ENCODE measurements at regions not wholly inside any gene's neighbourhood (a gene's known extent, or its start where the extent isn't known, plus 50 kb on each side); places are given as distances from the start of the nearest gene placed in this dataset.

GRCh38 chr13:84243340-84243739 is 361.1 kb upstream of the SLITRK1 start:
- DNase-seq, result no peak

- no peak for DNase-seq
Observed at GRCh38 chr13:84239032-84239431, 356.8 kb upstream of the SLITRK1 start.

- no peak for DNase-seq
Observed at GRCh38 chr13:84238381-84238780, 356.1 kb upstream of the SLITRK1 start.

- DNase-seq, result no peak
Observed at GRCh38 chr13:84237143-84237542, 354.9 kb upstream of the SLITRK1 start.

- DNase-seq, result no peak
Observed at GRCh38 chr13:84234416-84234815, 352.1 kb upstream of the SLITRK1 start.

- no peak for DNase-seq
Observed at GRCh38 chr13:84230568-84230967, 348.3 kb upstream of the SLITRK1 start.

- DNase-seq, result no peak
Observed at GRCh38 chr13:84211048-84211447, 328.8 kb upstream of the SLITRK1 start.

GRCh38 chr13:84208246-84208910 is 326.1 kb upstream of the SLITRK1 start:
- DNase-seq, result no peak

GRCh38 chr13:84207509-84207908 is 325.2 kb upstream of the SLITRK1 start:
- DNase-seq, result no peak

- DNase-seq, result no peak
Observed at GRCh38 chr13:84200971-84201370, 318.7 kb upstream of the SLITRK1 start.

GRCh38 chr13:84192125-84192524 is 309.9 kb upstream of the SLITRK1 start:
- no peak for DNase-seq

GRCh38 chr13:84191139-84191538 is 308.9 kb upstream of the SLITRK1 start:
- no peak for DNase-seq

GRCh38 chr13:84187626-84188025 is 305.4 kb upstream of the SLITRK1 start:
- no peak for DNase-seq

- DNase-seq, result no peak
Observed at GRCh38 chr13:84139561-84140158, 257.4 kb upstream of the SLITRK1 start.

- no peak for DNase-seq
Observed at GRCh38 chr13:84137292-84137691, 255.0 kb upstream of the SLITRK1 start.

GRCh38 chr13:84136582-84136981 is 254.3 kb upstream of the SLITRK1 start:
- no peak for DNase-seq

- DNase-seq, result no peak
Observed at GRCh38 chr13:84132491-84132890, 250.2 kb upstream of the SLITRK1 start.

- DNase-seq, result no peak
Observed at GRCh38 chr13:84131249-84131648, 249.0 kb upstream of the SLITRK1 start.

- DNase-seq, result no peak
Observed at GRCh38 chr13:84130495-84131114, 248.3 kb upstream of the SLITRK1 start.

- no peak for DNase-seq
Observed at GRCh38 chr13:84129966-84130365, 247.7 kb upstream of the SLITRK1 start.

GRCh38 chr13:84127597-84128128 is 245.4 kb upstream of the SLITRK1 start:
- no peak for DNase-seq

GRCh38 chr13:84126671-84127171 is 244.4 kb upstream of the SLITRK1 start:
- DNase-seq, result no peak

GRCh38 chr13:84121456-84121855 is 239.2 kb upstream of the SLITRK1 start:
- no peak for DNase-seq

GRCh38 chr13:84118839-84119409 is 236.7 kb upstream of the SLITRK1 start:
- DNase-seq, result no peak
